GM12865 (cell line): ENCODE measurements at regions not wholly inside any gene's neighbourhood (a gene's known extent, or its start where the extent isn't known, plus 50 kb on each side); places are given as distances from the start of the nearest gene placed in this dataset.
A peak's percentile ranks its signal among the peaks of the same experiment; 100 is the strongest.

ENCODE experiments used
- DNase-seq: peaks from one replicate; pipeline ENCODE4 v3.0.0; 2010; ENCODE audit warnings: low read depth
- H3K4me3 ChIP-seq: 2 replicates; pipeline ENCODE4 v1.5.1; 2011; ENCODE audit warnings: mild to moderate bottlenecking, low read depth, low read length, control low read depth
- TF ChIP-seq, protein P1 (sequence below): IDR thresholded peaks from 2 replicates; pipeline ENCODE4 v1.5.1; 2011; ENCODE audit warnings: low read length, control low read depth, low read depth, inconsistent platforms; ENCODE audit not compliant: insufficient read depth; ENCODE audit errors: missing control alignments

DNA sequence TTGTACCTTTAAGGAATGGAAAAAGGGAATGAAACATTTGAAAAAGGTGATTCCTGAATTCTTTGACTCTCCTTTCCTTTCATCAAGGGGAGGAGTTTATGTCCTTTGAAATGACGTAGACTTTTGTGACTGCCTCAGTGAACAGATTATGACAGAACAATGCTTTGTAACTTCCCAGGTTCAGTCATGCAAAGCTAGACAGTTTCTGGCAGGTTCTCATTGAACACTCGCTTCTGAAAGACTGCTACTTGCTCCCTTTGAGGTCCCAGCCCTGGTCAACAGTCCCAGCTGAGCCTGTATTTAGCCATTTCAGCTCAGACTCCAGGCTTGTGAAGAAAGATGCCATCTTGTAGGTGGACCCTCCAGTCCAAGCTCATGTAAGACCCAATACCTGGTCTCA is 1178.9 kb downstream of the BCL11B start:
- no peak overlapping the region for H3K4me3 ChIP-seq
- TF ChIP-seq, protein P1, sequence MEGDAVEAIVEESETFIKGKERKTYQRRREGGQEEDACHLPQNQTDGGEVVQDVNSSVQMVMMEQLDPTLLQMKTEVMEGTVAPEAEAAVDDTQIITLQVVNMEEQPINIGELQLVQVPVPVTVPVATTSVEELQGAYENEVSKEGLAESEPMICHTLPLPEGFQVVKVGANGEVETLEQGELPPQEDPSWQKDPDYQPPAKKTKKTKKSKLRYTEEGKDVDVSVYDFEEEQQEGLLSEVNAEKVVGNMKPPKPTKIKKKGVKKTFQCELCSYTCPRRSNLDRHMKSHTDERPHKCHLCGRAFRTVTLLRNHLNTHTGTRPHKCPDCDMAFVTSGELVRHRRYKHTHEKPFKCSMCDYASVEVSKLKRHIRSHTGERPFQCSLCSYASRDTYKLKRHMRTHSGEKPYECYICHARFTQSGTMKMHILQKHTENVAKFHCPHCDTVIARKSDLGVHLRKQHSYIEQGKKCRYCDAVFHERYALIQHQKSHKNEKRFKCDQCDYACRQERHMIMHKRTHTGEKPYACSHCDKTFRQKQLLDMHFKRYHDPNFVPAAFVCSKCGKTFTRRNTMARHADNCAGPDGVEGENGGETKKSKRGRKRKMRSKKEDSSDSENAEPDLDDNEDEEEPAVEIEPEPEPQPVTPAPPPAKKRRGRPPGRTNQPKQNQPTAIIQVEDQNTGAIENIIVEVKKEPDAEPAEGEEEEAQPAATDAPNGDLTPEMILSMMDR: no peak
- DNase-seq: no peak

DNA sequence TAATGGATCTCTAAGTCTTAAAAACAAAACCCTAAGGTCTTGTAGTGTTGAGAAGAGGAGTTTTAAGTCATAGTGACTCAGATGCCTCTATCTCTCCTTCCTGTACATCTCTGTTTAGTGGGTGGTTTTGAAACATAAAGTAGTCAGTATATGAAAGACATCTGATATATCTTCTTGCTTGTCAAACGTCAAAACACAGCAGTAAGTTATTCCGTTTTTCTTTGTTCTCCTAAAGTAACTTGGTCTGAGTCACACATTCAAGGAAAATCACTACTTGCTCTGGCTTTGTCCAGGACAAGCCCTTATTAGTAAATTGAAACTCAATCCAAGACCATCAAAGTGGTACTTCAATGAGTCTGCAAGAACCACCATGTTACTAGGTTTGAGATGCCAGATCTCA is 1172.5 kb downstream of the BCL11B start:
- H3K4me3 ChIP-seq: no peak overlapping the region
- TF ChIP-seq, protein P1: no peak
- no peak for DNase-seq

DNA sequence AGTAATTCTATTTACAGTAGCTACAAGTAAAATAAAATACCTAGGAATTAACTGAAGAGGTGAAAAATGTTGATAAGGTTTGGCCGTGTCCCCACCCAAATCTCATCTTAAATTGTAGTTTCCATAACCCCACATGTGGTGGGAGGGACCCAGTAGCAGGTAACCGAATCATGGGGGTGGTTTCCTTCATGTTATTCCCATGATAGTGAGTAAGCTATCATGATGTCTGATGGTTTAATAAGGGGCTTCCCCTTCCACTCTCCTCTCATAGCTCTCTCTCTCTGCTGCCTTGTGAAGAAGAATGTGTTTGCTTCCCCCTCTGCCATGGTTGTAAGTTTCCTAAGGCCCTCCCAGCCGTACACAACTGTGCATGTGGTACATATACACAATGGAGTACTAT is 1170.7 kb downstream of the BCL11B start:
- no peak for DNase-seq
- H3K4me3 ChIP-seq: no peak overlapping the region
- TF ChIP-seq, protein P1: no peak

DNA sequence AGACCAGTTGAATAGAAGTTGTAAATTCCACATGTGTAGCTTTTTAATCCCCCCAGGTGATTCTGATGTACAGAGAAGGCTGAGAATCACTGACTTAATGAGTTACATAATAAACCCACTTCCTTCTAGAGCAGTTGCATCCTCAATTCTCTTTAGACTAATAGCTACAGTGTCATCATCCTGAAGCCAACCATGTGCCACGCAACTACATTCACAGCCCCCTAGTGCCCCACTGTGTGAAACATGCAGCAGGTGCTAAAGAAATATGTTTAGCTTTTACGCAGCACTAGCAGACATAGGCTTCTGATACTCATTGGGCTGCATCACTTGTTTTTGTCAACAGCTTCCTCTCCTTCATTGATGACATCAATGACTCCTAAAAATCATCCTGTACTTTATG is 1168.3 kb downstream of the BCL11B start:
- H3K4me3 ChIP-seq: no peak overlapping the region
- no peak for DNase-seq
- TF ChIP-seq, protein P1: no peak

DNA sequence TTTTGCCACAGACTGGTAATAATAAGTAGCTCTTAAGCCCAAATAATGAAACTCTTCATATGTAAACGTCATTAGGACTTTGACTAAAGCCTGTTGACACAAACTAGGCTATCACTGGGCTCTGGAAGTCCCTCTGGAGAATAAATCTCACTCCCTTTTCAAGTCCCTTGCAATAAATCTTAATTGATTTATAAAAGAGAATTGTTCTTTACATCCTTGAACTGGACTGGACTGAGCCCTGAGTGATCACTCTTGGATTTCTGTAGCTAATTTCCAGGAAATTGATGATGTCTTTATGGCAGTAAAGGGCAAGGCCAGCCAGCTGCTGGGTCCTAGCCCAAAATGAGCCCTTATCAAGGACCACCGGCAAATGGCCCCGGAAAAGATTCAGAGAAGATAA is 1162.7 kb downstream of the BCL11B start:
- TF ChIP-seq, protein P1: no peak
- no peak overlapping the region for H3K4me3 ChIP-seq
- no peak for DNase-seq

DNA sequence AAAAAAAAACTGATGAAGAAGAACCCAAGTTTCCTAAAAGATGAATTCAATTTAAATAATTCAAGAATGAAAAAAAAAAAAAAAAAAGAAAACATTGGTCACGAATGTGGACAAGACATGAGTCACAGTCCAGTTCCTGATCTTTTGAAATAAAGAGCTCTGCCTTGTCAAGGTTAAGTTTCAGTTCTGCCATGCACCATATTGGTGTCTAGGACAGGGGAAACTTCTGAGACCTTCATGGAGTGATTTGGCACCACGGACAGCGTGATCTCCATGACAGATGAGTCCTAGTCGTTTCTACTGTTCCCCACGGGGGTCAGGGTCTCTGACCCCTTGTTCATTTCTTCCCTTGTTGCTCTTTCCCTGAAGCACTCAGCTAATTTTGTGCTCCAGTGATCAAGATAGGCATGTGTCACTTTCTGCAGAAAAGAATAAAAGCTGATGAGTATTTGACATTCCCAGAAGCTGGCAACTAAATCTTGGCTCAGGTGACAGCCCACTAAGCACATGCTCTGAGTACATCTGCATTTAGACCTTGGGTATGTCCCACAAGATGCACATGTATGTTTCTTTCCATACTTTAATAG is 1159.7 kb downstream of the BCL11B start:
- TF ChIP-seq, protein P1: no peak
- DNase-seq: peak; percentile 27

More for the DNA sequence above, 1159.7 kb downstream of the BCL11B start:
- no peak overlapping the region for H3K4me3 ChIP-seq
